ENCODE measurements at regions not wholly inside any gene's neighbourhood (a gene's known extent, or its start where the extent isn't known, plus 50 kb on each side); places are given as distances from the start of the nearest gene placed in this dataset.

DNA sequence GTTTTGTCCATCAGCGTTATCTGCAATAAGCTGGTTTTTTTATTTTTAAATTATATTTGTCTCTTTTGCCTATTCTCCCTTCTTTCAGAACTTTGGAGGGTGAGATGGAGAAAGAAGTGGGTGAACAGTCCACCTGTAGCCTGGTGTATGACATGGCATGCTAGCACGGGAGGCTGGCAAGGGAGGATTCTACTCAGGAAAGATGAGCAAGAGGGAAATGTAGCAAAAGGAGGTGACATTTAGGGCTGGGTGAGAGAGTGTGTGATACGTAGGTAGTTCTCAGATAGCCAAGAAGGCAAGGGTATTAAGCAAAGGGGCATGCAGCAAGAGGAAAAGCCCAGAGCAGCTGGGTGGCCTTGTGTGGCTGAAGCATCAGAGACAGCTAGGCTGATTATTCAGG is 612.9 kb upstream of the IGFBP3 start:
- TF ChIP-seq, protein P1, sequence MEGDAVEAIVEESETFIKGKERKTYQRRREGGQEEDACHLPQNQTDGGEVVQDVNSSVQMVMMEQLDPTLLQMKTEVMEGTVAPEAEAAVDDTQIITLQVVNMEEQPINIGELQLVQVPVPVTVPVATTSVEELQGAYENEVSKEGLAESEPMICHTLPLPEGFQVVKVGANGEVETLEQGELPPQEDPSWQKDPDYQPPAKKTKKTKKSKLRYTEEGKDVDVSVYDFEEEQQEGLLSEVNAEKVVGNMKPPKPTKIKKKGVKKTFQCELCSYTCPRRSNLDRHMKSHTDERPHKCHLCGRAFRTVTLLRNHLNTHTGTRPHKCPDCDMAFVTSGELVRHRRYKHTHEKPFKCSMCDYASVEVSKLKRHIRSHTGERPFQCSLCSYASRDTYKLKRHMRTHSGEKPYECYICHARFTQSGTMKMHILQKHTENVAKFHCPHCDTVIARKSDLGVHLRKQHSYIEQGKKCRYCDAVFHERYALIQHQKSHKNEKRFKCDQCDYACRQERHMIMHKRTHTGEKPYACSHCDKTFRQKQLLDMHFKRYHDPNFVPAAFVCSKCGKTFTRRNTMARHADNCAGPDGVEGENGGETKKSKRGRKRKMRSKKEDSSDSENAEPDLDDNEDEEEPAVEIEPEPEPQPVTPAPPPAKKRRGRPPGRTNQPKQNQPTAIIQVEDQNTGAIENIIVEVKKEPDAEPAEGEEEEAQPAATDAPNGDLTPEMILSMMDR (IDR thresholded peaks at IDR 0.05; ENCODE audit: insufficient read depth, missing control alignments), result no peak
- no peak for FAIRE-seq
- no peak for DNase-seq (ENCODE audit: insufficient read length, low spot score)

- no peak for FAIRE-seq
- DNase-seq (ENCODE audit: insufficient read length, low spot score), result no peak
- TF ChIP-seq, protein P1 (IDR thresholded peaks at IDR 0.05; ENCODE audit: insufficient read depth, missing control alignments), result no peak
These were observed 611.5 kb upstream of the IGFBP3 start for GRCh38 chr7:46532571-46532970.

GRCh38 chr7:46530081-46530750 is 609.1 kb upstream of the IGFBP3 start:
- TF ChIP-seq, protein P1 (IDR thresholded peaks at IDR 0.05; ENCODE audit: insufficient read depth, missing control alignments), result no peak
- FAIRE-seq, result no peak

DNA sequence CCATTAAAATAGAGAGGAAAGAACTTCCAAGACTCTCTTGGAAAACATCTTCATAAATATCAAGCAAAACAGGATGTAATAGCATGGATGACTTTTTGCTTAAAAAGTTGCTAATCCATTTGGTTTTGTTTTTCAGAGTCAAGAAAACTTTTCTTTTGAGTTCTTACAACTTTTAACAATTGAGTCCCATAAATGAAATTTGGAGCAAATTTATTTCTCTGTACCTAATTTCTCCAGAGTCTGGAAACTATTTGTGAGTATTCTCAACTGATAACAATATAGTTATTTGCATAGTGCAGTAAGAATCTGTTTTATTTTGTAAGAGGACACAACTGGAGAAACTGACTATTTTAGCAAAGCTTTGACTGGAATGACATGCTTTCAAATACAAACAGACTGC is 606.3 kb upstream of the IGFBP3 start:
- DNase-seq (ENCODE audit: insufficient read length, low spot score), result no peak
- TF ChIP-seq, protein P1 (IDR thresholded peaks at IDR 0.05; ENCODE audit: insufficient read depth, missing control alignments), result no peak
- no peak for FAIRE-seq

More at GRCh38 chr7:46530081-46530750, 609.1 kb upstream of the IGFBP3 start:
- no peak for DNase-seq (ENCODE audit: insufficient read length, low spot score)

DNA sequence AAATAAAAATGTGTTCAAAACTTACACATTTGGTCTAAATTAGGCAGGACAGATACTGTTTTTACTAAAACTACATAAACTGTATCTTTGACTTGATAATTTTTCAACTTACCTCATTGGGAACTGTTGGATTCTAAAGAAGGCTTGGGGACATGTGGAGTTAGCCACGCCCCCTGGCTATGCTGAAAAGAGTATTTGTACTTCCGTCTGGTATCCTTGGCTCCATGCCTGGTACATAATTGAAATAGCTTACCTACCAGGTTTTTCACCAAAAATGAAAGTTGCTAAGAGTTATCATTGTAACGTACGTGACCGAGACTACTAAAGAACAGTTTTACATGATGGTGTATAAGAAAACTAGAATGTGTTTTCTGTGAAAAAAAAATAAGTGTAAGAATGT is 604.8 kb upstream of the IGFBP3 start:
- FAIRE-seq, result no peak
- DNase-seq (ENCODE audit: insufficient read length, low spot score), result no peak
- TF ChIP-seq, protein P1 (IDR thresholded peaks at IDR 0.05; ENCODE audit: insufficient read depth, missing control alignments), result no peak

- DNase-seq (ENCODE audit: insufficient read length, low spot score) (no peak), FAIRE-seq (no peak)
- TF ChIP-seq, protein P1 (IDR thresholded peaks at IDR 0.05; ENCODE audit: insufficient read depth, missing control alignments), result no peak
These were observed 603.3 kb upstream of the IGFBP3 start for GRCh38 chr7:46524350-46524749.

GRCh38 chr7:46522354-46522906 is 601.4 kb upstream of the IGFBP3 start:
- FAIRE-seq (no peak), DNase-seq (ENCODE audit: insufficient read length, low spot score) (no peak)
- TF ChIP-seq, protein P1 (IDR thresholded peaks at IDR 0.05; ENCODE audit: insufficient read depth, missing control alignments), result no peak
